Vagina (tissue), 2 donors: ENCODE measurements at regions not wholly inside any gene's neighbourhood (a gene's known extent, or its start where the extent isn't known, plus 50 kb on each side); places are given as distances from the start of the nearest gene placed in this dataset.

Experiments
- DNase-seq, 2 donors: peaks; one replicate each; pipeline ENCODE4 v3.0.0-alpha.2; 2017; ENCODE audit errors: extremely low spot score in 2 of 2
- H3K27ac ChIP-seq: fragments of 200-600 bp; sonication (generic); one replicate; pipeline ENCODE4 v1.5.1; 2019
- H3K27me3 ChIP-seq: fragments of 200-600 bp; sonication (generic); one replicate; pipeline ENCODE4 v1.5.1; 2019
- H3K36me3 ChIP-seq, 2 donors: fragments of 200-600 bp; sonication (generic); one replicate each; pipeline ENCODE4 v1.5.1; 2017 to 2019
- H3K4me1 ChIP-seq: fragments of 200-600 bp; sonication (generic); one replicate; pipeline ENCODE4 v1.5.1; 2019
- H3K4me3 ChIP-seq, 2 donors: fragments of 200-600 bp; sonication (generic); 1 replicate in 1 of 2; 2 replicates in 1 of 2; pipeline ENCODE4 v1.5.1; 2016 to 2019
- H3K9me3 ChIP-seq: fragments of 200-600 bp; sonication (generic); one replicate; pipeline ENCODE4 v1.5.1; 2019
- POLR2A ChIP-seq, 2 donors: fragments of 450-650 bp; IDR thresholded peaks; one replicate each; pipeline ENCODE4 v1.6.1; 2017; ENCODE audit warnings: antibody characterized with exemption in 2 of 2, mild to moderate bottlenecking in 2 of 2, moderate library complexity in 2 of 2
- POLR2AphosphoS5 ChIP-seq, 2 donors: sonication (generic); formaldehyde crosslinking; IDR thresholded peaks; one replicate each; pipeline ENCODE4 v1.9.0; 2017; ENCODE audit warnings: antibody characterized with exemption in 2 of 2, mild to moderate bottlenecking in 2 of 2, low read depth in 1 of 2; ENCODE audit not compliant: insufficient read depth in 1 of 2
- intact Hi-C: fragments of 100-400 bp; cut with DNase I; formaldehyde crosslinking; loops from one replicate; pipeline ENCODE4 v1.15.1; 2023
- TF ChIP-seq, protein P1 (sequence below), 3 experiments: fragments of 450-650 bp in 2 of 3; fragments of 200-600 bp in 1 of 3; sonication (generic) in 1 of 3; IDR thresholded peaks; one replicate each; pipeline ENCODE4 v1.5.1; 2017 to 2019; ENCODE audit warnings: antibody characterized with exemption in 3 of 3, mild to moderate bottlenecking in 2 of 3, moderate library complexity in 2 of 3

DNA sequence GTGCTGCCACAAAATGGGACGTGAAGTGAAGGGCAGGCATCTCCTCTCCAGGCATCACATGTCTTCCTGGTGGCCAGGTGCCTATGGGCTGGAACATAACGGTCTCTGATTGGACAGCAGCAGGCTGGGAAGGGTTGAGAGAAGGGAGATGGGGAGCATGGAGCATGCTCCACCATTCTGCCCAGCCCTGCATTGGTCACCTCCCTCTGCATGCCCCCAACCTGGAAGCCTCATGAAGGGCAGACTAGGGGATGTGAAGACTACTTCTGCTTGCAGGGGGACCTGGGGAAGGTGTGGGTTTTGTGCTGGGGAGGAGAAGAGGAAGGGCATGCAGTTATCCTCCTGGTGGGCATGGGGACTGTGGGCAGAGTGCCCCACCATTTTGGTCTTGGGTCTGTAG, 782.2 kb downstream of the TBC1D22A start:
- TF ChIP-seq, protein P1, sequence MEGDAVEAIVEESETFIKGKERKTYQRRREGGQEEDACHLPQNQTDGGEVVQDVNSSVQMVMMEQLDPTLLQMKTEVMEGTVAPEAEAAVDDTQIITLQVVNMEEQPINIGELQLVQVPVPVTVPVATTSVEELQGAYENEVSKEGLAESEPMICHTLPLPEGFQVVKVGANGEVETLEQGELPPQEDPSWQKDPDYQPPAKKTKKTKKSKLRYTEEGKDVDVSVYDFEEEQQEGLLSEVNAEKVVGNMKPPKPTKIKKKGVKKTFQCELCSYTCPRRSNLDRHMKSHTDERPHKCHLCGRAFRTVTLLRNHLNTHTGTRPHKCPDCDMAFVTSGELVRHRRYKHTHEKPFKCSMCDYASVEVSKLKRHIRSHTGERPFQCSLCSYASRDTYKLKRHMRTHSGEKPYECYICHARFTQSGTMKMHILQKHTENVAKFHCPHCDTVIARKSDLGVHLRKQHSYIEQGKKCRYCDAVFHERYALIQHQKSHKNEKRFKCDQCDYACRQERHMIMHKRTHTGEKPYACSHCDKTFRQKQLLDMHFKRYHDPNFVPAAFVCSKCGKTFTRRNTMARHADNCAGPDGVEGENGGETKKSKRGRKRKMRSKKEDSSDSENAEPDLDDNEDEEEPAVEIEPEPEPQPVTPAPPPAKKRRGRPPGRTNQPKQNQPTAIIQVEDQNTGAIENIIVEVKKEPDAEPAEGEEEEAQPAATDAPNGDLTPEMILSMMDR (IDR thresholded peaks at IDR 0.05) = no peak
- TF ChIP-seq POLR2AphosphoS5 (IDR thresholded peaks at IDR 0.05; ENCODE audit: insufficient read depth in 1 of 2, low read depth in 1 of 2) = no peak
- TF ChIP-seq POLR2A (IDR thresholded peaks at IDR 0.05) = no peak
- no peaks in the 10 kb centered on the region for H3K4me1 ChIP-seq
- H3K27me3 ChIP-seq = no peaks in the 10 kb centered on the region
- no peaks in the 10 kb centered on the region for H3K9me3 ChIP-seq
- intact Hi-C loops = no loop called here
- H3K4me3 ChIP-seq = no peak overlapping the region
- no peaks in the 10 kb centered on the region for H3K36me3 ChIP-seq
- no peak overlapping the region for H3K27ac ChIP-seq
- no peak for DNase-seq

DNA sequence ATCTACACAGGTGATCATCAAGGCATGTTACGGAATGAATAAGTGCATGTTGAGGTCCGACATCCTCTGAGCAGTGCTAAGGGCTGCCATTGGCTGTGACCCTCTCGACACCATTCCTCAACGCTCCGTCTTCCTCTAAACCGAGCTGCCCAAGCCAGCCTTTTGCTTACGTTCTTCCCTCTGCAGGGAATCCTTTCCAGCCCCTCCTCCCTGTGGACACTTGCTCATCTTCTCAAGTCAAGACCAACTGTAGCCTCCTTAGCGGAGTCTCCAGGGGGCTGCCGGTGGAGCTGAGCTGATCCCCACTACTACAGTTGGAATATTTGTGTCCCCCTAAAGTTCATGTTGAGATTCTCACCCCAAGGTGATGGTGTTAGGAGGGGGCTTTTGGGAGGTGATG, 781.0 kb downstream of the TBC1D22A start:
- Histone ChIP-seq H3K4me1 (no peaks in the 10 kb centered on the region), H3K27me3 (no peaks in the 10 kb centered on the region), H3K36me3 (no peaks in the 10 kb centered on the region), H3K9me3 (no peaks in the 10 kb centered on the region), H3K4me3 (no peak overlapping the region), H3K27ac (no peak overlapping the region)
- intact Hi-C loops = no loop called here
- DNase-seq = no peak
- TF ChIP-seq POLR2A (IDR thresholded peaks at IDR 0.05) (no peak), POLR2AphosphoS5 (IDR thresholded peaks at IDR 0.05; ENCODE audit: insufficient read depth in 1 of 2, low read depth in 1 of 2) (no peak)
- TF ChIP-seq, protein P1 (IDR thresholded peaks at IDR 0.05) = no peak

DNA sequence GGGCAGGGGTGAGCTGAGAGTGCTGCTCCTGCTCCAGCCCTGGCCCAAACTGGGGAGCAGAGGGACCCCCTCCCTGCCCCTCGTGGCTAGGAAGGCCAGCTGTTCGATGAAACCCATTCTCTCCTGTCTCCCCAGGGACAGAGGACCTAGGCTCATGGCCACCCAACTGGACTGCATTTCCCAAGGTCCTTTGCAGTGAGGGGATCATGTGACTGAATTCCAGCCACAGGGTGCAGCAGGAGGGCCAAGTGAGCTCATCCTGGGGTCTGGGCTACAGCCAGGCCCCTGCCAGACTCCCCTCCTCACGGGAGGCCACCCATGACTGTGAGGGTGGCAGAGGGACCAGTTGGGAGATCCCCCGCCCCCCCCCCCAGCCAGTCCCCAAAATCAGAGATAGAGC, 777.6 kb downstream of the TBC1D22A start:
- Histone ChIP-seq H3K27ac (no peak overlapping the region), H3K27me3 (no peaks in the 10 kb centered on the region), H3K9me3 (no peaks in the 10 kb centered on the region), H3K4me1 (peaks cover 2% of the 10 kb centered on the region), H3K36me3 (no peaks in the 10 kb centered on the region), H3K4me3 (no peak overlapping the region)
- DNase-seq = no peak
- TF ChIP-seq POLR2AphosphoS5 (IDR thresholded peaks at IDR 0.05; ENCODE audit: insufficient read depth in 1 of 2, low read depth in 1 of 2) (no peak), POLR2A (IDR thresholded peaks at IDR 0.05) (no peak)
- TF ChIP-seq, protein P1 (IDR thresholded peaks at IDR 0.05) = no peak
- intact Hi-C loops = no loop called here

DNA sequence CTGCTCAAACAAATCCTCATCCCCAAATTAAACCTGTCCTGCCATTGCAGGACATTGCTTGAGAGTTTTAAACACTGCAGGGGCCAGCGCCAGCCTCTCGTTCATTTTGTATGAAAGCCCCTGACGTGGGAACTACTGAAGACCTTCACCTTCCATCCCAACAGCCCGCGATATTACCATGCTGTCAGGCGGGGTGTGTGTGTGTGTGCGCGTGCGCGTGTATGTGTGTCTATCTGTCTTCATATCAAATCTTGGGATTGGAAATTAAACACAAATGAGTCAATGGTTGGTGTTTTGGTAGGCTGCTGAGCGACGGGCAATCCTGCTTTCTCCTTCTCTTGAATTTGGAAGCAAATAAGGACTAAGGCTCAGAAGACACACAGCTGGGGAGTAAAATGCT, 776.9 kb downstream of the TBC1D22A start:
- no peaks in the 10 kb centered on the region for H3K36me3 ChIP-seq
- intact Hi-C loops = no loop called here
- H3K4me3 ChIP-seq = no peak overlapping the region
- no peak for DNase-seq
- peaks cover 8% of the 10 kb centered on the region for H3K4me1 ChIP-seq
- H3K27ac ChIP-seq = no peak overlapping the region
- no peaks in the 10 kb centered on the region for H3K9me3 ChIP-seq
- TF ChIP-seq, protein P1 (IDR thresholded peaks at IDR 0.05) = no peak
- no peak for TF ChIP-seq POLR2A (IDR thresholded peaks at IDR 0.05)
- H3K27me3 ChIP-seq = no peaks in the 10 kb centered on the region

DNA sequence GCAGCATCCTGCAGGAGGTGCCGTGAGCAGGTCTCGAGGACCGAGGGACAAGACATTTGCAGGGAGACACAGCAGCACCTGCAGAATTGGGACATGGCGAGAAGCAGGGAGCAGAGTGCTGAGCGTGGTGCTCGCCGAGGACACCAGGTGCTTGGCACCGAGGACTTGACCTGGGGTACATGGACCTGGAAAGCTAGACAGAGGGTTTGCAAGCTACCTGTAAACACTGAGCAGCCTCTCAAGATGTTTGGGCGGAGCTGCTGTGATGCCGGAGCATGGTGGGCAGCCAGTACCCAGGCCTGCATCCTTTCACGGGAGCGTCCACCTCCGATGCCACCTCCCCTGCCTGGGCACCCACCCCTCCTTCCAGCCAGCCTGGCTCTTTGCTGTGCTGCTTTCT, 773.2 kb downstream of the TBC1D22A start:
- Histone ChIP-seq H3K4me1 (peaks cover 14% of the 10 kb centered on the region), H3K27ac (no peak overlapping the region), H3K9me3 (no peaks in the 10 kb centered on the region), H3K36me3 (no peaks in the 10 kb centered on the region), H3K27me3 (no peaks in the 10 kb centered on the region), H3K4me3 (no peak overlapping the region)
- intact Hi-C loops = no loop called here
- TF ChIP-seq POLR2A (IDR thresholded peaks at IDR 0.05) (no peak), POLR2AphosphoS5 (IDR thresholded peaks at IDR 0.05; ENCODE audit: insufficient read depth in 1 of 2, low read depth in 1 of 2) (no peak)
- TF ChIP-seq, protein P1 (IDR thresholded peaks at IDR 0.05) = no peak
- no peak for DNase-seq
